ENCODE measurements at regions not wholly inside any gene's neighbourhood (a gene's known extent, or its start where the extent isn't known, plus 50 kb on each side); places are given as distances from the start of the nearest gene placed in this dataset.

GRCh38 chr12:47311568-47311967 is 231.8 kb upstream of the AMIGO2 start:
- TF ChIP-seq CTCF (IDR thresholded peaks at IDR 0.05): no peak
- TF ChIP-seq POLR2A (IDR thresholded peaks at IDR 0.05): no peak
